Ishikawa (cell line): ENCODE measurements at regions not wholly inside any gene's neighbourhood (a gene's known extent, or its start where the extent isn't known, plus 50 kb on each side); places are given as distances from the start of the nearest gene placed in this dataset.

ENCODE experiments used
- CEBPB ChIP-seq: IDR thresholded peaks from 2 replicates; pipeline ENCODE4 v1.6.1; 2012
- CREB1 ChIP-seq: IDR thresholded peaks from 2 replicates; pipeline ENCODE4 v1.6.1; 2012; ENCODE audit warnings: low read depth
- EGR1 ChIP-seq: IDR thresholded peaks from 2 replicates; pipeline ENCODE4 v1.6.1; 2012
- EP300 ChIP-seq: IDR thresholded peaks from 2 replicates; pipeline ENCODE4 v1.6.1; 2012; ENCODE audit warnings: borderline replicate concordance
- FOXM1 ChIP-seq: IDR thresholded peaks from 2 replicates; pipeline ENCODE4 v1.6.1; 2012; ENCODE audit warnings: low read depth, borderline replicate concordance
- MAX ChIP-seq: IDR thresholded peaks from 2 replicates; pipeline ENCODE4 v1.6.1; 2012
- NFIC ChIP-seq: IDR thresholded peaks from 2 replicates; pipeline ENCODE4 v1.6.1; 2012
- RAD21 ChIP-seq: IDR thresholded peaks from 2 replicates; pipeline ENCODE4 v1.6.1; 2012; ENCODE audit warnings: low read depth
- REST ChIP-seq: IDR thresholded peaks from 2 replicates; pipeline ENCODE4 v1.6.1; 2012; ENCODE audit warnings: low read depth, mild to moderate bottlenecking
- TAF1 ChIP-seq: IDR thresholded peaks from 2 replicates; pipeline ENCODE4 v1.6.1; 2012; ENCODE audit warnings: low read depth, mild to moderate bottlenecking
- TCF12 ChIP-seq: IDR thresholded peaks from 2 replicates; pipeline ENCODE4 v1.6.1; 2012; ENCODE audit warnings: low read depth
- TEAD4 ChIP-seq: IDR thresholded peaks from 2 replicates; pipeline ENCODE4 v1.6.1; 2012
- USF1 ChIP-seq: IDR thresholded peaks from 2 replicates; pipeline ENCODE4 v1.6.1; 2012
- YY1 ChIP-seq: IDR thresholded peaks from 2 replicates; pipeline ENCODE4 v1.6.1; 2012; ENCODE audit warnings: low read depth
- ZBTB7A ChIP-seq: IDR thresholded peaks from 2 replicates; pipeline ENCODE4 v1.6.1; 2012; ENCODE audit warnings: low read depth

GRCh38 chr15:52960283-52960682, 170.1 kb upstream of the ONECUT1 start:
- no peak for TF ChIP-seq EGR1
- no peak for TF ChIP-seq REST
- TF ChIP-seq FOXM1, result no peak
- TF ChIP-seq YY1, result no peak
- TF ChIP-seq NFIC, result no peak
- no peak for TF ChIP-seq CREB1
- no peak for TF ChIP-seq TAF1
- TF ChIP-seq TCF12, result no peak
- TF ChIP-seq ZBTB7A, result no peak

- TF ChIP-seq RAD21 (no peak), YY1 (no peak), NFIC (no peak), USF1 (no peak), REST (no peak), EP300 (no peak)
These were observed 153.6 kb upstream of the ONECUT1 start for GRCh38 chr15:52943746-52944145.

- TF ChIP-seq YY1 (no peak), TAF1 (no peak), CREB1 (no peak), USF1 (no peak), NFIC (no peak), REST (no peak), EGR1 (no peak), TEAD4 (no peak), FOXM1 (no peak), CEBPB (no peak)
These were observed 146.4 kb upstream of the ONECUT1 start for GRCh38 chr15:52936489-52936888.

GRCh38 chr15:52925130-52925529, 135.0 kb upstream of the ONECUT1 start:
- no peak for TF ChIP-seq MAX
- no peak for TF ChIP-seq TCF12
- no peak for TF ChIP-seq CEBPB
- TF ChIP-seq EGR1, result no peak
- TF ChIP-seq USF1, result no peak
- no peak for TF ChIP-seq YY1
- TF ChIP-seq CREB1, result no peak

GRCh38 chr15:52924630-52925029, 134.5 kb upstream of the ONECUT1 start:
- TF ChIP-seq RAD21 (no peak), YY1 (no peak), FOXM1 (no peak)

GRCh38 chr15:52923626-52924025, 133.5 kb upstream of the ONECUT1 start:
- TF ChIP-seq FOXM1 (no peak), USF1 (no peak), REST (no peak), NFIC (no peak), EGR1 (no peak), TCF12 (no peak), ZBTB7A (no peak), MAX (no peak), CEBPB (no peak), RAD21 (no peak), TEAD4 (no peak)
